NCI-H2107 treated with DMSO at 0.1 percent for 48 hours (cell line): ENCODE measurements at regions not wholly inside any gene's neighbourhood (a gene's known extent, or its start where the extent isn't known, plus 50 kb on each side); places are given as distances from the start of the nearest gene placed in this dataset.
A peak's percentile ranks its signal among the peaks of the same experiment; 100 is the strongest.

Source experiments
- DNase-seq: peaks from one replicate; lab custom pipeline; 2025; ENCODE audit not compliant: unreplicated experiment; lab: John Stamatoyannopoulos, UW

- DNase-seq, result no peak
Measured at GRCh38 chr16:54585094-54585997, 298.8 kb upstream of the IRX3 start.

DNA sequence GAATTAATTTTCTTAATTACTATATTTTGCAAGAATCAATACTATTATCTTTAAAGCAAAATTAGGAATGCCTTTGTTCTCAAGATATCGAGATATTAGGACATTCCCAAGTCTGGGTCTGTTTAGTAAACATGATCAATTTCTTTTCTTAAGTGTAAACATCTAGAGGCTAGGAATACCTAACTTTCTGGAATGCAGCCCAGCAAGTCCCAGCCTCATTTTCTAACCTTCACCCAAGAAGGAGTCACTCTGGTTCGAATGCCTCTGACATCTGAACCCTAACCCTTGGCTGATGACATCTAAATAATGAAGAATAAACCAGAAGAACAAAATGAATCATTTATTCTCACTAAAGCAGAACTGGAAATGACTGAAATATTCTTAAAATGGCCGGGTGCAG is 297.5 kb upstream of the IRX3 start:
- no peak for DNase-seq

- no peak for DNase-seq
Measured at GRCh38 chr16:54582631-54583250, 296.2 kb upstream of the IRX3 start.

DNA sequence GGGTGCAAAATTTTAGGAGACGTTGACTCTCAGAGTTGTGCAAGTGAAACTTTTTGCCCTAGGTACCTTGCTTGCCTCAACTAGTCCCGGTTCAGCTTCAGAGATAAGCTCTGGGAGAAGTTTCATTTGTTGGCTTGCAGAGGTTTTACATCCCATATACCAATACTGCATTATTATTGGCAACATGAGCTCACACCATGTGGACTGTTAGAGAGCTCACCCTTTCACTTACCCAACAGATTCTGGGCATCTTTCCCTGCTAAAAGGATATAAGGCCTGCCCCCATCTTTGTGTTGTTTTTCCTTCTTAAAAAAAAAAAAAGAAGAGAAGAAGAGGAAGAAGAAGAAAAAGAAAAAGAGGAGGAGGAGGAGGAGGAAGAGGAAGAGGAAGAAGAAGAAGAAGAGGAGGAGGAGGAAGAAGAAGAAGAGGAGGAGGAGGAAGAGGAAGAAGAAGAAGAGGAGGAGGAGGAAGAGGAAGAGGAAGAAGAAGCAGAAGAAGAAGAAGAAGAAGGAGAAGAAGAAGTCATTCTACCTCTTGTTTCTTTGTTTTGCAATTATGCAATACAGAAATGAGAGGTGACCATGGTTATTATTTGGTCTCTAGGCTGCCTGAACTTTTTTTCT is 292.6 kb upstream of the IRX3 start:
- DNase-seq, result no peak

GRCh38 chr16:54577651-54578128 is 291.1 kb upstream of the IRX3 start:
- no peak for DNase-seq

DNA sequence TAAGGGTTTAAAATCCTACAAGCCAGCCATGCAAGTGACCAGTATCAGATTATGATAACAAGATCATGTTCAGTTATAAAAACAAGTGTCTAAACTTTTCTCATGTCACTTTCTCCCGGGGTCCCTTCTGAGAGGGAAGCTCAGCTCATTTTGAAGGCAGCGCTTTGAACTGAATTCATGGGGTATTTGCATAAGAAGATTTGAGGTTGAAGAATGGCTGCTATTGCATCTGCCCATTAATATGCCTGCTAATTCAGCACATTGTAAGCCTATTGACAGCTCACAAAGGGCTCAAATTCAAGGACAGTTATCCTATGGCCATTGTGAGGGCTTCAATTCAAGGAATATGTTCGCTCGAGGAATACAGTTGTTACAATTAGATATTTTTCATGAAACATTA is 290.2 kb upstream of the IRX3 start:
- DNase-seq, result no peak

- DNase-seq, result no peak
Measured at GRCh38 chr16:54568906-54569807, 282.6 kb upstream of the IRX3 start.

DNA sequence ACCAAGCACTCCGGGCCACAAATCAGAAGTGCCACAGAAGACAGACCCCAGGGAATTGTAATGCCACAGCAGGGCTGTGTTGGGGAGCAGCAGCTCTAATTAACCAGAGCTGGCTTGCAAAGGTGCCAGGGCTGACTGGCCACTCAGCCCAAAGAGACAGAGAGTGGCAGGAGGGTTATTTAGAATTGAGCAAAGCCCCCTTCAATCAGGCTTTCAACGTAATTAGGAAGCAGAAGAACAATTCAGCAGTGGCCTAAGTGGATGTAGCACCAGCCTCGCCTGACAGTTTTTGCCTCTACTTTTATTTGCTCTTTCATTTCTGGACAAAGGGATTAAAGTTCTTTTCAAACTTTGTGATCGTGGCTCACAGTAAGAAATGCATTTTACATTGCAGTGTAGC is 278.3 kb upstream of the IRX3 start:
- DNase-seq, result no peak

DNA sequence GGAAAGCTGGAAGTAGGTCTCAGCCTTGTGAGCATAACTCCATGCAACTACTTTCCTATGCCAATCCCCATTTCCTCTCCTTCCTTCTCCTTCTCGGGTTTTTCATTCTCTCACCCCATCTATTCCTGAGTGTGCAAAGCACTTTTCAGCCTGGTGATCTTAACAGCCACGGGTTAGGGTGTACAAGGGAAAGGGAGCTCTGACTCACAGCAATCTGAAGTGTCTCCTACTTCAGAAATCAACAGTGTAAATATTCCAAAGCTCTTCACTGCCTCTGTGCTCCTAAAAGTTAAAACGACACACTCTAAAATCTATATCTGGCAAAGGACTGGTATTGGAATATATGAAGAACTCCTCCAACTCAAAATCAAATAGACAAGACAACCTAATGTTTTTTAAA is 268.0 kb upstream of the IRX3 start:
- DNase-seq, result no peak

GRCh38 chr16:54548281-54548680 is 261.7 kb upstream of the IRX3 start:
- no peak for DNase-seq

DNA sequence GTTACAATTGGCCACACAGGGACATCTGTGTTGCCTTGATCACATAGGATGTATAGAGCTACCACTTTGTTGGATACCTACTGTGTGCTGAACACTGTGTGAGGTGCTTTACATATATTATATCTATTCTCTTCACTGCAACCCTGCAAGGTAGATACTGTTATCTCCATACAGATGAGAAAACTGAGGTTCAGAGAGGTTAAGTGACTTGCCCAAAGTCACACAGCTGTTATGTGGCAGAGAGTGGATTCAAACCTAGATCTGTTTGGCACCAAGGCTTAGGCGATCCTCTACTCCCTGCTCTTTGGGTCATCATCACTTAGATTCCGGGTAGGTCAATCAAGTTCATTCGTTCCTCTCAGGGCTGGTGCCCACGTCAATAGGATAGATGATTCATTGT is 260.5 kb upstream of the IRX3 start:
- DNase-seq, result no peak

GRCh38 chr16:54546521-54546920 is 259.9 kb upstream of the IRX3 start:
- no peak for DNase-seq

DNA sequence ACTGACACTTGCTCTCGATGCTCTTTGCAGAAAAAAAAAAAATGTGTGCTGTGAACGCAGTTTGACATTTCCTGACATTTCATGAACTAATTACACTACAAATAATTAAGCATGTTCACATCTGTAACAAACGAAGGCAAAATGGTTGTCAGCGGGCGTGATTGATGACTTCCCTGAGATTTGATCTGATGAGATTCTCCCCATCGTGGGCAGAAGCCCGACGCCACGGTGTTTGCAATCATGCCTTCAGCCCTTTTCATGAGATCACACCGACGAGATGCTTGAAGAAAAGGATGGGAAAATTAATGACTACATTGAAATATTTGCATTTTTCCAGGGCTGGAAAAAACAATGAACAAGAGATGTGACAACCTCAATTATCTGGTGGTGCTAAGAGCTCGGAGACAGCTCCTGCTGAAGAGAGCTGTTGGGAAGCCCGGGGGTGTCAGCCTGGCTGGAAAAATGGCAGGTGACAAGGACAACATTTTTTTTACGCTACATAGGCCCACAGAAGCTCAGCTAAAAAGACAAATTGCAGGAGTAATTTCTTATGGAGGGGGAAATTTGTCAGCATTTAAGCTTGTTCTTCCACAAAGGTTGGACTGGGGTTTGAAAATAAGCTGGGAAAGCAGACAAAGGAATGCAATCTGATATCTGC is 259.4 kb upstream of the IRX3 start:
- DNase-seq, result peak; percentile 34

DNA sequence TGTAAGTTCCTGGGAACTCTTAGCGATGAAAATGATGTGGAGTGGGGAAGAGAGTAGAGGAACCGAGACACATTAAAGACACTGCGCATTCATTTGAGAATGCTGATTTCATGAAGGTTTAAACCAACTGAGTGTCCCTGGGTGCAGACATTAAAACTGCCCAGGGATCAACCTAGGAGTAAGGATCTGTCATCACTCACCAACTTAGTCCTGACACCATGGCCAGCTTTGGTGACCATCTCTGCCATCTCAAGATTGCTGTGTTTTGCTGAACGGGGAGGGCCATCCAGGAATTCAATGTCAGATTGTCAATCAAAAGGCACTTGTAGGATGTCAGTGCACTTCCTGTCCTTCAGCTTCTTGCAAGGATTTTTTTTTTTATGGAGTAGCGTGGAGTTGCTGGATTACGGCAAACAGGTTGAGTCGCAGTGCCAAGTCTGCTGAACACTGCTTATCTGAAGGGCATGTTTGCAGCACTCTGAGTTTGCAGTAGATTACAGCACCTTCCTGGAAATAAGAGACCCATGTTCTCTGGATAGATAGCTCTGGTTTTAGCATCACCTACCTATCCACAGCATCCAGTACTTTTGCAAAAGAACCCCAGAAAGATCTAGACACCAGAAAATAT is 258.1 kb upstream of the IRX3 start:
- no peak for DNase-seq

- DNase-seq, result no peak
Measured at GRCh38 chr16:54542805-54543505, 256.4 kb upstream of the IRX3 start.

GRCh38 chr16:54540525-54541180 is 254.1 kb upstream of the IRX3 start:
- DNase-seq, result no peak

- no peak for DNase-seq
Measured at GRCh38 chr16:54538276-54538675, 251.7 kb upstream of the IRX3 start.

GRCh38 chr16:54533856-54534490 is 247.4 kb upstream of the IRX3 start:
- DNase-seq, result no peak
